Esophagus muscularis mucosa (tissue), 3 donors: ENCODE measurements at regions not wholly inside any gene's neighbourhood (a gene's known extent, or its start where the extent isn't known, plus 50 kb on each side); places are given as distances from the start of the nearest gene placed in this dataset.

Source experiments
- POLR2A ChIP-seq: fragments of 450-650 bp; IDR thresholded peaks from one replicate; pipeline ENCODE4 v1.6.1; 2017; ENCODE audit warnings: antibody characterized with exemption, moderate library complexity, mild to moderate bottlenecking, low read depth
- POLR2AphosphoS5 ChIP-seq, 2 donors: sonication (generic); formaldehyde crosslinking; IDR thresholded peaks; one replicate each; pipeline ENCODE4 v1.6.1; 2017; ENCODE audit warnings: antibody characterized with exemption in 2 of 2
- TF ChIP-seq, protein P1 (sequence below), 3 experiments: fragments of 200-600 bp in 2 of 3; fragments of 450-650 bp in 1 of 3; sonication (generic) in 2 of 3; IDR thresholded peaks; one replicate each; pipeline ENCODE4 v1.5.1; 2017 to 2019; ENCODE audit warnings: antibody characterized with exemption in 3 of 3, mild to moderate bottlenecking in 2 of 3, moderate library complexity in 1 of 3

DNA sequence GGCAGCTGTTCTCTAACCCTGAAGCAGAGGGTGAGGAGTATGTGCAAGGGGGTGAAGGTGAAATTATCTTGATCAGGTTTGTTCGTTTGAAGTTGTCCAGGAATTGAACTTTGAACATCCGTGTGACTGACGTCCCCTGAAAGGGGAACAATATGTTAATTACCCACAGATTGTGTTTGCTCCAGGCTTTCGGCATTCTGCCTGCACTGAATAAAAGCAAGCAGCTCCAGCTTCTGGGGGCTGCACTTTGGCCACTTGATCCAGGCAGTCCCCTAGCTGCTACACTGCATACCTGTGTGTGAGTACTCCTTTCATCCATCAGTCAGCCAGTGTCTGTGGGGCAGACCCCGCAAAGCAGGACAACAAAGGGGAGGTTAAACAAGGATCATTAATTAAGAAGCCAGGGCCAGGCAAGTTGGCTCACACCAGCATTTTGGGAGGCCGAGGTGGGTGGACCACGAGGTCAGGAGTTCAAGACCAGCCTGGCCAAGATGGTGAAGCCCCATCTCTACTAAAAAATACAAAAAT lies 104.8 kb upstream of the BTN3A2 start:
- TF ChIP-seq POLR2AphosphoS5 (IDR thresholded peaks at IDR 0.05) (no peak), POLR2A (no peak)
- TF ChIP-seq, protein P1, sequence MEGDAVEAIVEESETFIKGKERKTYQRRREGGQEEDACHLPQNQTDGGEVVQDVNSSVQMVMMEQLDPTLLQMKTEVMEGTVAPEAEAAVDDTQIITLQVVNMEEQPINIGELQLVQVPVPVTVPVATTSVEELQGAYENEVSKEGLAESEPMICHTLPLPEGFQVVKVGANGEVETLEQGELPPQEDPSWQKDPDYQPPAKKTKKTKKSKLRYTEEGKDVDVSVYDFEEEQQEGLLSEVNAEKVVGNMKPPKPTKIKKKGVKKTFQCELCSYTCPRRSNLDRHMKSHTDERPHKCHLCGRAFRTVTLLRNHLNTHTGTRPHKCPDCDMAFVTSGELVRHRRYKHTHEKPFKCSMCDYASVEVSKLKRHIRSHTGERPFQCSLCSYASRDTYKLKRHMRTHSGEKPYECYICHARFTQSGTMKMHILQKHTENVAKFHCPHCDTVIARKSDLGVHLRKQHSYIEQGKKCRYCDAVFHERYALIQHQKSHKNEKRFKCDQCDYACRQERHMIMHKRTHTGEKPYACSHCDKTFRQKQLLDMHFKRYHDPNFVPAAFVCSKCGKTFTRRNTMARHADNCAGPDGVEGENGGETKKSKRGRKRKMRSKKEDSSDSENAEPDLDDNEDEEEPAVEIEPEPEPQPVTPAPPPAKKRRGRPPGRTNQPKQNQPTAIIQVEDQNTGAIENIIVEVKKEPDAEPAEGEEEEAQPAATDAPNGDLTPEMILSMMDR (IDR thresholded peaks at IDR 0.05) = no peak
